GM12874 (cell line): ENCODE measurements at regions not wholly inside any gene's neighbourhood (a gene's known extent, or its start where the extent isn't known, plus 50 kb on each side); places are given as distances from the start of the nearest gene placed in this dataset.

Experiments used
- TF ChIP-seq, protein P1 (sequence below): IDR thresholded peaks from 2 replicates; pipeline ENCODE4 v1.5.1; 2011; ENCODE audit warnings: low read depth, mild to moderate bottlenecking, control low read depth, low read length, moderate library complexity; ENCODE audit not compliant: insufficient read depth

- TF ChIP-seq, protein P1, sequence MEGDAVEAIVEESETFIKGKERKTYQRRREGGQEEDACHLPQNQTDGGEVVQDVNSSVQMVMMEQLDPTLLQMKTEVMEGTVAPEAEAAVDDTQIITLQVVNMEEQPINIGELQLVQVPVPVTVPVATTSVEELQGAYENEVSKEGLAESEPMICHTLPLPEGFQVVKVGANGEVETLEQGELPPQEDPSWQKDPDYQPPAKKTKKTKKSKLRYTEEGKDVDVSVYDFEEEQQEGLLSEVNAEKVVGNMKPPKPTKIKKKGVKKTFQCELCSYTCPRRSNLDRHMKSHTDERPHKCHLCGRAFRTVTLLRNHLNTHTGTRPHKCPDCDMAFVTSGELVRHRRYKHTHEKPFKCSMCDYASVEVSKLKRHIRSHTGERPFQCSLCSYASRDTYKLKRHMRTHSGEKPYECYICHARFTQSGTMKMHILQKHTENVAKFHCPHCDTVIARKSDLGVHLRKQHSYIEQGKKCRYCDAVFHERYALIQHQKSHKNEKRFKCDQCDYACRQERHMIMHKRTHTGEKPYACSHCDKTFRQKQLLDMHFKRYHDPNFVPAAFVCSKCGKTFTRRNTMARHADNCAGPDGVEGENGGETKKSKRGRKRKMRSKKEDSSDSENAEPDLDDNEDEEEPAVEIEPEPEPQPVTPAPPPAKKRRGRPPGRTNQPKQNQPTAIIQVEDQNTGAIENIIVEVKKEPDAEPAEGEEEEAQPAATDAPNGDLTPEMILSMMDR, result no peak
These were observed 131.8 kb upstream of the PTPN1 start for GRCh38 chr20:50378170-50379000.

DNA sequence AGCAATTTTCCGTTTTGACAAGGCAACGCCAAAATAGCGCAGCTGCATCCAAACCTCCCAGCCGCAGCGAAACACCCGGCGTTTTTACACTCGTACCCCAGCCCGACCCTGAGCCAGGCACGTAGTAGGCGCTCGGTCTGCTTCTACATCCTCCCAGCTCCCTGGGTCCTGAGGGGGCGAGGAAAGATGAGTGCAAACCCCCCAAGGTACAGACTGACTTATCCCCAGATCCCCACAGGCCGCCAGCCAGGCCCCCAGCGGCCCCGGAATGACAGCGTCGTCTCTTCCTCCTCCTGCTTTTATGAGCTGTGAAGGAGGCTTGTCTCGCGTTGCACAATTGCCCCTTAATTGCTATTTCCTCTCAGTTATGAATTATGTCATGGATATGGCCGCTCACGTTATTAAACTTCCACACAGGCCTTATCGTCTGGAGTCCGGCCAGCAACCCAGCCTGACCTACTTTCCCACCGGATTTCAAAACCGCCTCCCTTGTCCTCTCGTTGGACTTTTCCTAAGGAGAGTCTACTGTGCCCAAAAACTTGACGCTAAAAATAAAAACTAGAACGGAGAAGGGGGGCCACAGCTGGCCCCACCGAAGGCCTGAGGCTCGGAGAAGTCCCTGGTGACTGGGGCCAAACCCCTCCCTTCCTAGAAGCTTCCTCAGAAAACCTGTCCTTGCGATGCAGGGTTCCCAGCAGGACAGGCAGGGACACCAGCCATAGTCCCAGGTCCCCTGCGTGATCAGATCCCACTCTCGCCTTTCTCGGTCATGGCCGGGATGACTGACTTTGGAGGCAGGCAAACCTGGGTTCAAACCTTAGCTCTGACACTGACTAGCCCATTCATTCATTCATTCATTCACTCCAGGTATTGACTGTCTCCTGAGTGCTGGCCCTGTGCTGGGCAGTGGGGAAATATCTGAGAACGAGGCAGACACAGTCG, 130.9 kb upstream of the PTPN1 start:
- TF ChIP-seq, protein P1, result no peak

GRCh38 chr20:50379991-50380696, 130.0 kb upstream of the PTPN1 start:
- TF ChIP-seq, protein P1, result no peak

DNA sequence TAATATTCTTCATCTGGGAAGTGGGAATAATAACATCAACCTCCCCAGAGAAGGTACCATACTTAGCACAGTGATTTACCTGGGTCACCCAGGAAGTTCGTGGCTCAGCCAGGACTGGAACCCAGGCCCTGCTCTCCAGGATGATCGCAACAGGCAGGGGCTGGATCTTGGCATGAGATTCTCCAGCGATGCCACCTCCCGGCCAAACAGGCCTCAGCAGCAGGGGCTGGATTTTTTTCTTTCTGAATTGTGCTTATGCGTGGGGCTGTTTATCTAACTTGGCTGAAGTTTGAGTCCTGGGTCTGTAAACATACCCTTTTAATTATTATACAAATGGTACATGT, 129.5 kb upstream of the PTPN1 start:
- TF ChIP-seq, protein P1, result no peak

DNA sequence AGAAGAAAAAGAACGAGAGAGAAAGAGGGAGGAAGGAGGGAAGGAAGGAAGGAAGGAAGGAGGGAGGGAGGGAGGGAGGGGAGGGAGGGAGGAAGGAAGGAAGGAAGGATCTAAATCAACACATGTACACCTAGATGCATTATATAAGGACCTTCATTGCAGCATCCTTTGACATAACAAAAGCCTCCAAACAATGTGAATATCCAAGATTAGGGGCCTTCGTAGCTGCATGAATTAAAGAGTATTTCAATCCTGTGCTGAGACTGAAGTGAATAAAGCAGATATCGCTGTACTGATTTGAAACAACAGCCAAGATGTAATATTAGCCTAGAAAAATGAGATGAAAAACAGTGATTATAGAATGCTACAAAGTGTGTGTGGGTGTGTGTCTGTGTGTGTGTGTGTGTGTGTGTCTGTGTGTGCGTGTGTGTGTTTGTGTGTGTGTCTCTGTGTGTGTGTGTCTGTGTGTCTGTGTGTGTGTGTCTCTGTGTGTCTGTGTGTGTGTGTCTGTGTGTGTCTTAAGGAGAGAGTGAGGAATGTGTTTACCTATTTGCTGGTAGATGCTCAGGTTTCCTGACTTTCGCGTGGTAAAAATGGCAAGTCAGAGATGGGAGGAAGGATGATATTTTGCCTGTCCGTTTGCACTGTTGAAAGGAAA, 129.0 kb upstream of the PTPN1 start:
- TF ChIP-seq, protein P1, result no peak

GRCh38 chr20:50381771-50382593, 128.2 kb upstream of the PTPN1 start:
- TF ChIP-seq, protein P1, result no peak
